Astrocyte (in vitro differentiated cells and primary cell): ENCODE measurements at regions not wholly inside any gene's neighbourhood (a gene's known extent, or its start where the extent isn't known, plus 50 kb on each side); places are given as distances from the start of the nearest gene placed in this dataset.
"Not testable (repeated sequence)": the region's sequence is repeated elsewhere in the genome, so short reads cannot be mapped to it uniquely, and the experiment has no call there.

ENCODE experiments used
- CTCF ChIP-seq: IDR thresholded peaks from 2 replicates; pipeline ENCODE4 v1.5.1; 2011; ENCODE audit warnings: low read depth, mild to moderate bottlenecking, inconsistent platforms, low read length, moderate library complexity; ENCODE audit not compliant: insufficient read depth
- EZH2 ChIP-seq: IDR thresholded peaks from 2 replicates; pipeline ENCODE4 v1.6.1; 2012; ENCODE audit warnings: mild to moderate bottlenecking, low read length, inconsistent platforms; ENCODE audit not compliant: insufficient read depth

DNA sequence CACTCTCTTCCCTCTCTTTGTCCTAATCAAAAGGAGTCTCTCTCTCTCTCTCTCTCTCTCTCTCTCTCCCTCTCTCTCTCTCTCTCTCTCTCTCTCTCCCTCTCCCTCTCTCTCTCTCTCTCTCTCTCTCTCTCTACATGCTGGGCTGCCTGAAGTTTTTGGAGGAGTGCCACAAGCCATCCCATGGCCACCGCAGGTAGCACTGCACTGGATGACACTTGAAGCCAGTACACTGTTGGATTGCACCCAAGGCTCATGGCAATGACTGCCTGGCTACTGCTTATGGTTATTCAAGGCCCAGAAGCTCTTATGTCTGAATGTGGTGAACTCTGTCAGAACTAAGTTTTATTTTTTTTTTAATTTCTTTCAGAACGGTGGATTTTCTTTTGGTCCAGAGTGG is 115.2 kb downstream of the SPIN4 start:
- not testable (repeated sequence) for TF ChIP-seq CTCF, EZH2
